ENCODE measurements at regions not wholly inside any gene's neighbourhood (a gene's known extent, or its start where the extent isn't known, plus 50 kb on each side); places are given as distances from the start of the nearest gene placed in this dataset.
A peak's percentile ranks its signal among the peaks of the same experiment; 100 is the strongest.

DNA sequence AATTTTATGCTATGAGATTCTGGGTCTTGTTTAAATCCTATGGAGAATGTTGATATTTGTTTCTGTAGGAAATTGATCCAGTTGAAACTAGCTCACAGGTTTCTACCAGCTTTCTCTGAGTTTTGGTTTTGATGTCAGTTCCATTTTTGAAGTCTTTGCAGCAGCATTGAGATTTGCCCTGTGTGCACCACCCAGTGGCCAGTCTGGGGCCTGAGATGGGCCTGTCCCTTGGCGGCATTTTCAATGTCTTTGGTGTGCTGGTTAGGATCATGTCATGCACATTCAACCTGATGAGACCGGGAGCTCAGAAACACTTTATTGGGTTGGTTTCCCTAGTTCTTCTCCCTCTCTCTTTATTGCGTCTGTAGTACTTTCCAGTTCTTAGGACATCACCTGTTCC, 395.2 kb upstream of the MAP3K7 start:
- no peak for DNase-seq (ENCODE audit: low read depth, low spot score)

DNA sequence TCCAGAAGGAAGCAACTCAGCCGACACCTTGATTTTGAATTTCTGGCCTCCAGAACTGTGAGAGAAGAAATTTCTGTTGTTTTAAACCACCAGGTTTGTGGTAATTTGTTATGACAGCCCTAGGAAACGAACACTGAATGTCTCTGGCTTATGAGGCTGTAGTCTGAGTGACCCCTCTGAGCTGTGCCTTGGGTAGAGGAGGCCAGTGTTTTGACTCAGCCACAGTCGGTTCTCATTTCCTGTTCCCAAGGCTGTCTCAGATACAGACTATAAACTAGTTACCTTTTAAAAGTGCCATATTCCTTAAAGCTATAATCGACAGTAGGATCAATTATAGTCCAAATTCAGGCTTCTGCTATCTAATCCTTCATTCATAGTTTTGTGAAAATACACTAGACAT, 391.2 kb upstream of the MAP3K7 start:
- DNase-seq (ENCODE audit: low read depth, low spot score), result no peak

DNA sequence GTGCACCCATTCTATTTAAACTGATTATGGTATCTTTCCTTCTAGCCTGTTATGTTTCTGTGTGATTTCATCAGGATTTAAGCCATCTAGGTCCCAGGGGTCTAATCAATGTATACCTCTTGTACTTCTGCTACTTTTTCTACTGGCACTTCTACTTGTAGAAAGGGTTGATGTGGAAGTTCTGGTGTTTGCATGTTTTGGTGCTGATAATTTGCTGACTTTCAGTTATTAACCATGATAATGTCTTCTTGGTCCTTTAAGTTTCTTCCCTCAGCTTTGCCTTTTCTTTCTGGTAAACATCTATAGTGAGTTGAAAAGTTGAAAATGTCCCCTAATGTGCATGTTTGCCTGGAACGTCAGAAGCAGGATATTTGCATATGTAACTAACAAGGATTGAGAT, 390.6 kb upstream of the MAP3K7 start:
- DNase-seq (ENCODE audit: low read depth, low spot score), result no peak

DNA sequence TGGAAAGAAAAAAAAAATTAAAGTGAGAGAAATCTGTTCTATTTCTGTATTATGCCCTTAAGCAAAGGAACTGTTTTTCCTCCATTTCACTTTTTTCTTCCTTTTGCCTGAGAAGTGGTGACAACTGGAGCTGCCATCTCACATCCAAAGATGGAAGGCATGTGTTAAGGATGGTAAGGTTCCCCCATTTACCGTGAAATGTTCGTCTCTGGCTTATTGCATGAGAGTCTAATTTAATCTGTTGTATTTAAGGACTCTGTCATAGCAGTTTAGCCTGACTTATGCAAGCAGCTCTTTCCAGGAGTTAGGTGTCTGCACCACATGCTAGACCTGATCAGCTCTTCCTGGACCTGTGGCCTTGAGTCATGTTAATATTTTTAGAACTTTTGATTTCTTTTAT, 389.5 kb upstream of the MAP3K7 start:
- DNase-seq (ENCODE audit: low read depth, low spot score), result no peak

DNA sequence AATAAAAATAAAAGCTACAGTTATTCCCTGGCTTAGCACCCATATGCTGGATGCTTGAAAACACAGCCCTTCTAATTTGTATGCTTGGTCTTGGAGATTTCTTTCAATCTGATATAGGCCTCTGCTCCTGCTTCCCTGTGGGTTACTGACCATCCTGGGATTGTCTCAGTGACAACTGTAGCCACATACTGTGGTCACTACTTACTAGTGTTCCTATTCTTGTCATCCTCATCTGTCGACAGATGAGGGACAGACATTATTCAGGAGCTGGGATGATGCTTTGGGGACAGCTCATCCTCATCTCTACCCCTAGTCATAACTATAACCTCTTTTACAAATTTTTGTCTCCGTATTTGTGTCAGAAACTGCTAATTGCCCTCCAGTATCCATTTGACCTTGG, 388.9 kb upstream of the MAP3K7 start:
- no peak for DNase-seq (ENCODE audit: low read depth, low spot score)

DNA sequence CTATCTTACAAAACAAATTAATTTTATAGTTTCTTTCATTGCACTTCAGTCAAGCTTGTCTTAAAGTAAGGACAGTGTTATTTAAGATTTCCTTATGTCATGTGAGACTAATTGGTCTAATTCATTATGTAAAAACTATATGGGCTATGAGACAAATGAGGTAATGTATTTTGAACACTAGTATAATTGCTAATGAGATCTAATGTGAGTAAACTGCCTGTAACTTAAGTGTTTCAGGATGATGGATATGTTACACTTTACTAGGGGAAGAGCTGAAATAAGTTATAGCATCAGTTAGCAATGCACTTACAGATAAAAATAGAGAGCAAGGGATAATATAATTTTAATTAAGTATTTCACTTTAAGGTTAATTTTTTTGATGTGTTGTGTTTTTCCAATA, 386.3 kb upstream of the MAP3K7 start:
- DNase-seq (ENCODE audit: low read depth, low spot score), result no peak

DNA sequence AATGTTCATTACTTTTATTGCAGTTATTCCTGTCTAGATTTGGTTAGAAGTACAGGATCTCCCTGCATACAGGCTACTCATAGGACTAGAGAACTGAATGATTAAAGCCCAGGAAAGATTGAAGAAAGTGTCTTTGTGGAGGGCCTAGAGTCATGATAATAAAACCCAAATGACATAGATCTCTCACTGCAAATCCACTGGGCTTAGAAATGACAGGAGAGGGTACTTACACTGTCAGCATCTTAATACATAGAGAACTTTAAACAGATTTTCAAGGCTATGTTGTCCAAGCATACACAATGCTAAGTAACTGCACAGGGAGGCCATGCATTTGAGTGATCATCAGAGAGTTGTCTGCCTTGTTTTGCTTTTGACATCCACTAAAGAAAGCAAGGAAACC, 383.8 kb upstream of the MAP3K7 start:
- no peak for DNase-seq (ENCODE audit: low read depth, low spot score)

DNA sequence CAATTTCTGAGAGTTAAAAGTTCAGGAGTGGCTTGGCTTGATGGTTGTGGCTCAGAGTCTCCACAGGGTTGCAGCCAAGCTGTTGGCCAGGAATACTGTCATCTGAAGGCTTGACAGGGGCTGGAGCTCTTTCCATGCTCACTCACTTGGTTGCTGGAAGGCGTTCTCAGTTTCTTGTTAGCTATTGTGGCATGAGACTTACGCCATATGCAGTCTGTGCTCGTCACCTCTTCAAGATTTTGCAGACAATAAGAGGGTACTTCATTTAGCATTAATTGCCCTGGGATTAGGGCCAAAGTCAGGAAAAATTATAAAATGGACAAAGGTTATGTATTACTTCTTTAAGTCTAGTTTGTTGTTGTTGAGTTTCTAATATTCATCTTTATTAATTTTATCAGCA, 380.6 kb upstream of the MAP3K7 start:
- no peak for DNase-seq (ENCODE audit: low read depth, low spot score)

DNA sequence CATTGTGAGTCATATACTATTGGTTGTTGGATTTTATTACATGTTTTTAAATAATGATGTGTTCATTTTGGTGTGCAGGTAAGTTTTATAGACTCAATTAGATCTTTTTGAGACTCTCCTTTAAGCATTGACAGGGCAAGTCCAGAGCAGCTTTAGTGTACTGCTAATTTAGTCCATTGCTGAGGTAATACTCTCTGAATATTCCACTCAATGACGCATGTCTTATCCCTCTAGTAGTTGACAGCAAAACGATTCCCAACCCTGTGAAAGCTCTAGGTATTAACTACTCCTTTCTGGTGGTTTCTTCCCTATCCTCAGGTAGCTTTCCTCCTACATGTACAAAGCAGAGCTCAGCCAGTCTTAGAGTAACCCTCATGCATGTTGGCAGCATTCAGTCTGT, 373.5 kb upstream of the MAP3K7 start:
- DNase-seq (ENCODE audit: low read depth, low spot score), result no peak

DNA sequence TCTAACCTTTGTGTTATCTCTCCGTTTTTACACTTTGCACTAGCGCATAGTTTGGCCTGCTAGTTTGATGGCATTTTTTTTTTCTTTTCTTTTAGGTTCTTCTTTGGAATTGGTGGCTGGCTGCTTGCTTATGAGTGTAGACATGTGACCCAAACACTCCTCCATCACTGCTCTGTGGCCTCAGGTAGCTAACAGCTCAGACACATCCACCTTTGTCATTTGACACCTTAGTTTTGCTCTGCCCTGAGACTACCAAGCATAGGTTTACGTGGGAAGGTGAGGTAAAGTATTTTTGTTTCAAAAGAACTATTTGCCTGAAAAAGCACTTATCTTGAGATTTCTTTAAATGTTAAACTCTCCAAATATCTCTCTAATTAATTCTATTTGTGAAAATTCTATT, 368.4 kb upstream of the MAP3K7 start:
- no peak for DNase-seq (ENCODE audit: low read depth, low spot score)

DNA sequence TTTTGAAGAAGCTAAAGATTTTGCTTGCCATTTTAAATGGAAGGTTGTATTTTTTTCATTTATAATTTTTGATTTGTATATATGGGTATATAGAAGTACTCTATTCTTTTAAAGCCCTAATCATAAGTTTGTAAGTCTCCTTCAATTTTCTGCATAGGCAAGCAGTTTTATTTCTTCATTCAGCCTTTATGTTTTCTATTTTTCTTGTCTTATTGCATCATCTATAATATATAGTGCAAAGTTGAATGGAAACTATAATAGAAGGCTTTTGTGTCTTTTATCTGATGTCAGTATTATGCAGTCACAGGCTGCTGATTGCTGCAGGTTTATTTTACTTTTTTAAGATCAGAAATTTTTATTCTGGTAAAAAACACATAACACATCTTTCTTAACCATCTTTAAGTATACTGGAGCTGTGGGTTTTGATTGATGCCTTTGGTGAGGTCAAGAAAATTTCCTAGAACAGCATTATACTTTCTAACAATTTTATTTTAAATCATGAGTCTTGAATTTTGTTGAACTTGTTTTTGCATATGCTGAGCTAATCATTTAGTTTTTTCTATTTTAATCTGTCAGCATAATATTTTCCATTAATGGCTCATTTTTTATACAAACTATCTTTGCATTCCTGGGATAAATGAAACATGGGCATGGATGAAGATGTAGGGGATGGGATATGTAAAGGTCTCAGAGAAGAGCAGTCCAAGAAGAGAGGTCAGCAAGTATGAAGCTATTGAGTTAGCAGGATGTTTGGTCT, 366.7 kb upstream of the MAP3K7 start:
- DNase-seq (ENCODE audit: low read depth, low spot score), result no peak

DNA sequence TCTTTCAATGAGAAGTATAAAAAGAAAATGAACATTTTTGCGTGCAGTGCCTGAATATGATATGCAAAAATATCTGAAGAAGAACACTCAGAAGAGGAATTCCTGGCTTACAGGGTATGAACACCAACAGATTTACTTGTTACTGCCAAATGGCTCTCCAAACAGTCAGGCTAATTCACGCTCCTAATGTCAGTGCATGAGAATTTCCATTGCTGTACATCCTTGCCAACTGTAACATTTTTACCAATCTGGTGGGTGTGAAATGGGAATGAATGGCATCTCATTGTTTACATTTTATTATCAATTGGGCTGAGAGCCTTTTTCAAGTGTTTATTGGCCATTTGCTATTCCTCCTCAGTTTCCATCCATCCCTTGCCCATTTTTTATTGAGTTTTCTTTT, 365.3 kb upstream of the MAP3K7 start:
- no peak for DNase-seq (ENCODE audit: low read depth, low spot score)

DNA sequence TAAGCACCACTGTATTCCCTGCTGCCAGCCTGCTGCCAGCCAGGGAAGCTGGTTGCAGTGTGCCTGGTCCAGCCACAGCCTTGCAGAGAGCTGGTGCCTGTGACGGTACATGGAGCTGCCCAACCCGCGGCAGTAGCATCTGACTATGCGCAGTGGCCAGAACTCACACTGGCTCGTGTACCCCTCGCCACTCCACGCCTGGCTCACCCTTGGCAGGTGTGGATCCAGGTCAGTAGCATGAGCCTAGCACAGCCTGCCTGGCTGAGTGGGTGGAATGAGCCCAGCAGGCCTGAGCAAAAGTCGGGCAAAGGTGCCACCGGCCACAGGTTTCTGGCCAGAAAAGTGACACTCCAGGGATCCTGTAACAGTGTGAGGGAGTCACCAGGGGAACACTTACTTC, 361.7 kb upstream of the MAP3K7 start:
- no peak for DNase-seq (ENCODE audit: low read depth, low spot score)

DNA sequence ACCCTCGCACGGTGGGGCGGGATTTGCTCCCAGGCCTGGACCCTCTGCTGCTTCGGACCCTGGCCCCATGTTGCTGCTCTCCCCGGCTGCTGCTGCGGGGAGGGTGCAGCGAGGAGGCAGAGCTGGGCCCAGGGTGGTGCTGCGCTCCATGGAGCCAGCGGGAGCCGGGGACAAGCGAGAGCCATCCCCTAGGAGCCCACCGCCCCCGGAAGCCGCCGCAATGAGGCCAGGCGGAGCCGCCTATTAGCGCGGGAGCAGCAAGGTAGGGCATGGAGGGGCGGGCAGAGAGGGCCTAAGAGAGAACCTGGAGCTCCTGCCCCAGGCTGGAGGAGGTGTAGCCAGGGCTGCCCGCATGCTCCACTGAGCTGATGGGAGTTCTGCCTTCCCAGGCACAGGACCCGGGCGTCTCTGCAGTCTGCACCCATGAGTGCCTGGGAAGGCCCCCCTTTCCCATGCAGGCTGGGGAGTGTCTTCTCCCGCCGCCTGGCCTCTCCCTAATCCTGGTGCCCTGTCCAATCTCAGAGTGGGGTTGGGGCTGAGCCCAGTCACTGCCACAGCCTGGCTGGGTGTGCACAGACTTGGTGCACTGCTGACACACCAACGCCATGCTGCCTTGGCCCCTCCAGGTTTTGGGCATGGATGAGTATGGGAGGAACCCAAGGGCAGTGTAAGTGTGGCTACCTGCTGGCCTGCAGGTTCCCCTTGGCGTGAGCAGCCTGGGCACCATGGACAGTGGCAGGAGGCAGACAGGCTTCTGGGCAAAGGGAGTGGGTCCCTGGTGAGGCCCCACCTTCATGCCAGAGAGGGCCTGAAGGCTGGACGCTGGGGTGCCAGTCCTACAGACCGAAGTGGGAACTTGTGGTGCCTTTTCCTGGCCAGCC, 360.6 kb upstream of the MAP3K7 start:
- DNase-seq (ENCODE audit: low read depth, low spot score), result no peak

DNA sequence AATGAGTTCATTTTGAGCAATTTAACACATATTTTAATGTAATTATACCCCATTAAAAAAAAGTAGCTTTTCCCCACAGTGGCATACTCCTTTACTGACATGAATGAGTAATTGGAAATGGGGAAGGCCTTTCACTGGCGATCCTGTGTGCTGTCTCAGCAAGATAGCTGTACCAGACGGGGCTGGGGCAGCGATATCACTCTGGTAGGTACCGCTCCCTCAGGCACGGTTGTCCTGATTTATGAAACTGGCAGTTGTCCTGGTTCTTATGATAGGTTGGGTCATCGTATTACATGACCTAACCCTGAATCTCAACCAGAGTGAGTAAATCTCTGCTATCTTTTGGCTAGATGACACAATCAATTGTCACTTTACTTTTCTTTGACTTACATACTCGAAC, 355.0 kb upstream of the MAP3K7 start:
- no peak for DNase-seq (ENCODE audit: low read depth, low spot score)

DNA sequence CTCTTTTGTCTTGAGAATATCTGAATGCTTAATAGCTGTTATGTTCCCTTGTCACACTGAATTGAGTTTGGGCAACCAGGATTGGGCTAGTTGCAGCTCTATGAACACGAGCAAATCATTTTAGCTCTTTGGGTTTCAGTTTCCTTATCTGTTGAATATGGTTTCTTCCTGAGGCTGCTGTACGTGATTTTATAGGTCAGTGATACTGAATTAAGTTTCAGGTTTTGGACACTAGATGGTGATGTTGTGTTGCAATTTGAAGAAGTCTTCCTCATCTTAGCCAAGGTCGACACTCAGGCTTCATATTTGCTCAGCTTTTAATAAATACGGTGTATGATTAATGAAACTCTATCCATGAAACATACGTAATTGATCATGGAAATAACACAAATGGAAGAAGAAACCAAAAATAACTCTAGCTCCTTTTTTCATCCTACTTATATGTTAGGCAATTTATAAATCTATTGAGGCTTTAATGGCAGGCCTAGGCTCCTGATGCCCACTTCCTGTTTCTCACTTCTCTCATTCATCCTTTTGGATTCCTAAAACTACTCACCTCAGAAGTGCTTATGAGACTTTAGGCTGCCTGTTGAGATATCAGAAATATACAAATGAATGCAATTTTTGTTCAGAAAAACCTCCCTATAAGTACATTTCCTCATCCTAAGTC, 354.1 kb upstream of the MAP3K7 start:
- DNase-seq (ENCODE audit: low read depth, low spot score), result peak; percentile 9

DNA sequence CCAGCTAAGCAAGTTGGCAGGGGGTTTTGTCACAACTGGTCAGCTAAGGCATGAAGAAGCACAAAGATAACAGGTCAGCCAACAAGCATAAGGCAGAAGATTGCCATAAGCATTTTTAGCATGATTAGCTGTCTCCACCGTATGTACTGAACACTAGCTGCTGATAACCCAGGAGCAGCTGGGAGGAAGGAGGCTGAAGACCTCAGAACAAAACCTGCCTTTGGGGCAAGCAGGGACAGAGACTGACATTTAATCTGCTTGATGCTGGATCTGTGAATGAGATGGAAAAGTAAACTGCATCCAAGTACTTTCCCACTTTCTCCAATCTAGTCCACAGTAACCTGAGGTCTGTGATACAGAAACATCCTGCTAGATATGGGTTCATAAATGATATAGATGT, 353.0 kb upstream of the MAP3K7 start:
- no peak for DNase-seq (ENCODE audit: low read depth, low spot score)

DNA sequence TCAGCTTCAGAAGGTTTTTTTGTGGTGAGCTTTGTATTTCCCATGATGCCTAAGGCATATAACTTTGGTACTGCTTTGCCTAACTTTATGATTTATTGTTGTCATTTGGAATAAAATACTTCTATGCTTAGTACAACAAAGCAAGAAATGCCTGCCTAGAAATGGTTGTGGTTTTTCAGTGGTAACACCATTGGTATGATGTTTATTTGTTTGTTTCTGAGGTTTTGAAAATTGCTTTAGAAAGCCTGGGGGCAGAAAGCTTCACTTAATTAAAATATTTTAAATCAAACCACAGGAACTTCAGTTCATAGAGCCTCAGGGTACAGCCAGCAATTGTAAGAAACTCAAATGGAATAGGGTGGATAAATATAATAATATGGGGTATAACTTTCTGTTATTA, 351.2 kb upstream of the MAP3K7 start:
- no peak for DNase-seq (ENCODE audit: low read depth, low spot score)

DNA sequence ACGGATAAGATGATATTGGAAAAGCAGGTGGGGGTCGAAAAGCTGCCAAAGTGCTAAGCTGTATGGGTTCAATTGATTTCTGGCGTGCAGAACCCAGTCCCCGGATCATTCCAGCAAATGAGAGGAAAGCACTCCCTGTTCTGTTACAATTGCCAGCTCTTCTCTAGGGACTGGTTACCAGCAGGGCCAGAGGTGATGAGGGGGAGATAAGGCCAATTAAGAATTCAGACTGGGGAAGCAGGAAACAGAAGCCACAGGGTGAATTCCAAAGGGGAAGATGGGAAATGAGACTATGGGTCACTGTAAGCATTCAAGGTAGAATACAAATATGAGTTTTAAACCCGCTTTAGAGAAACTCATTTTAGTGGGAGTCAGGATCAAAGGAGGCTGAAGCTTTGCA, 349.4 kb upstream of the MAP3K7 start:
- DNase-seq (ENCODE audit: low read depth, low spot score), result no peak

DNA sequence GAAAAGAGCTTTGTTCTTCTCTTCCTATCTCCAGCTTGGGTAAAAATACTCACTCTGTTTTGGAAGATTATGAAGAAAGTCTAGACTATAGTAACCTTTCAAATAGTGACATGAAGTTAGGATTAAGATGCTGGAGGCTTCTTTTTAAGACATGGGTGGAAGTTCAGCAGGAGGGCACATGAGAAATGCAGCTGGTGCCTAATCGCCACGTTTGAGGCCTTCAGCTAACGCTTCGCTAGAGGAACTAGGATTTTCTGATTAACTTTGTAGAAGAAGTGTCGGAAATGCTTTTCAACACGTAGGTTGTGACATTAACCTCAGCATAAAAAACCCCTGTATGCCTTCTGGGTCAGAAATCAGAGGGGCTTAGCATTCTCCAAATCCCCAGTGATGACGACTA, 348.1 kb upstream of the MAP3K7 start:
- no peak for DNase-seq (ENCODE audit: low read depth, low spot score)

DNA sequence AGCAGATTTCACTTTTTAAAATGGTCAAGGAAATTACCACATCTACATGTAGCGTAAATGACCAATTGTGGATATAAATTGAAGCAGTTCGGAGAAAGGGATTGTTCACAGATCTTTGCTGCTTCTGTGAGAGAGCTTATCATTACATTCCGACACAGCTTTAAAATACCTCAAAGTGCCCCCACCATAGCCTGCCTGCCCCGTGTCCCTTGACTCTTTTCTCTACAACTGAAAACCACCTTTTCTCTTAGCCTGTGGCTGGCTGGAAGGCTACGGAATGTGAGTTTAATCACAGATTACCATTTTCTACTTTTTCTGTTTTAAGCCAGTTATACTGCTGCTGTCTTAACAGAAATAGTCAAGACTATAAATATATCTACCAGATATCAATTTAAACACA, 347.2 kb upstream of the MAP3K7 start:
- DNase-seq (ENCODE audit: low read depth, low spot score), result no peak

DNA sequence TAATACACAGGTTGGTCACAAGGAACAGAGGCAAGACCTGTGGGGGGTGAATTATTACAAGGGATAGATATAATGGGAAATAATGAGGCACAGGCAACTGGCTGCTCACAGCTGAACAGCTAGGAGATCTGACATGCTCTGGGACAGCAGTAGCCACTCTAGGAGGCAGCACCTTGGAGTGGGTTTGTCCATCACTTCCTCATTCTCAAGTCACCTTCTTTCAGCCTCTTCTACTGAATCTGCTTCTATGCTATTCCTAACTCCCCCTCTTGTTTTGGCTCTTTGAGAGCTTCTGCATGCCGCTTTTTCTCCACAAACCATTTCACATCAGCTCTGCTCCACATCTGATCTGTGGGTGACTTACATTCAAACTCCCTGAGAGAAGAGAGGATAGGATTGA, 345.5 kb upstream of the MAP3K7 start:
- DNase-seq (ENCODE audit: low read depth, low spot score), result no peak

DNA sequence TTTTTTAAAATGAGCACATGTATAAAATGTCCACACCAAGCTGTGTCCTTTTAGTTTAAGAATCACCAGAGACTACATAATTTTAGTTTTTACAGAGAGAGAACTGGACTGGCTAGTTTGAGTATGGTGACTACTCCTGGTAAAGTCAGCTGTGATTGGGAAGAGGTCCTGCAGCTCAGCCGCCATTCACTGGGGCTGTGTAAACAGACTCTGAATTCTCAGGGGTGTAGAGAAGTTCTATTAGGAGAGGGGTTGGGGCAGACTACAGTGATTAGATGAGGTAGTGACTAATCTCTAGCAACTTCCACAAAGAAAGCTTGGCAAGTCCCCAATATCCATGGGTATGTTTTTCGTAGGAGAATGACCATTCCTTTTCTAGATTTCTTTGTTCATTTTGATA, 341.2 kb upstream of the MAP3K7 start:
- DNase-seq (ENCODE audit: low read depth, low spot score), result no peak
